ENCODE measurements at regions not wholly inside any gene's neighbourhood (a gene's known extent, or its start where the extent isn't known, plus 50 kb on each side); places are given as distances from the start of the nearest gene placed in this dataset.

DNA sequence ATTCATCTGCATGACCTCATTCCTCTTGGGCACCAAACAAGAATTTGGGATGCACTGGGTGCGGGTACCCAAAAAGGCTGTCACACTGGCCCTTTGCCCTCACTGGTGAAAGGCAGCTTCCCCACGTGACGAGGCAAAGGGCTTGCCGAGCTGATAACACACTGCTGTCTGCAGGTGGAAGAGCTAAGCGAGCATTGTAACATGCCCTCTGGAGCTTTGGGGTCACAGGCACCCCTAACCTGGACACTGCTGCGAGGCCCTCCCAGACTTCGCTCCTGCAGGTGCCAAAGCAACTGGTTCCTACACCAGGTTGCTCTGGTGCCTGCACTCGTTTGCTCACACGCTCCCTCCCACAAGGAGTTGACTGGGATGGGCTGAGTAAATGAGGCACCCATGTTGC is 1595.7 kb downstream of the HACE1 start:
- DNase-seq = no peak

DNA sequence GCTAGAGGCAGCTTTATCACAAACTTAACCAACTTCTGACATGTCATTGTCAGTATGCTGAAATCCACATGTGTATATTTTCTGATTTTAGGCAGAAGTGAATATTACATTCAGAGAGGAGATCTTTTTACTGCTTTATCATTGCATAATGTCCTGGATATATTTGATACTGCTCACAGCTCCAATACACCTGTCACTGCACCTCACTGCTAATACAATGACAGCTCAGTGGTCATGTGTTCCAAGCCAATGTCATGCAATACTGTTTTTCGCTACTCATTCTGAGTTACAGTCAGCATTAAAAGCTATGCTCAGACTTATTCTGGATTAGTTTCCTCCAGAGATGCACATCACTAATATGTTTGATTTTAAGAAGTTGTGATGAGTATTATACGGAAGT is 1604.6 kb downstream of the HACE1 start:
- peak in 1 of 2 experiments; percentile 1 for DNase-seq

DNA sequence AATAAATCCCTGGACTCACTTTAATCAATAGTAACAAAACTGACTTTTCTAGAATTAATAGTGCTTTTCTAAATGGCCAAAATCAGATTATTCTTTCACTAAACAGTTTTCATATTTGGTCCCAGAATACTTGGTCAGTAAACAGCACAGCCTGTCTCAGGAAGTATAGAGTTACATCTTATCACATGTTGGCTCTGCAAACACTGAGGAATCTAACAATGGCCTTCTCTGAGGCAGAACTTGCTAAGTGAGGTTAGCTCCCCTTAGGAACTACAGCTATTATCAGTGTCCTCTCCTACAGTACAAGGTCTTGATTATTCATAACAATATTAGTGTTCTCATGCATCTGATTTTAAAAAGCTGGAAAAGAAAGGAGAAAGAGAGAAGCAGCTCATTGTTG is 1622.8 kb downstream of the HACE1 start:
- DNase-seq = peak; percentile 4 to 22

DNA sequence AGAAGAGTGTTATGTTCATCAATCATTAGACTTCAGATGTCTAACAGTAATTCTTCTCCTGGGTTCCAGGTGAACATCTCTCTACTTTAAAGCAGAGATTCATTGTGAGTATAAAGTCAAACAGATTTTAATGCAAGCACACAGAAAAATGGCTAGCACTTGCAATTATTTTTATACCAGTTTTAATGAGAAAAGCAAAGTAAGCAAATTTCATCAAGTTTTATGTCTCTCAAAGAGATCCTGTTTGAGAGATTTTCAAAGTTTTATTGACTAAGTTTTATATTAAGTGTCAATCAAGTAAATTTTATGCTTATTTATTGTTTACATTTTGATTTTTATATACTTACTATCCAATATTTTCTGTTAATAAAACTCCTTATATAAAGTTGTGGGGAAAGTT is 1628.5 kb downstream of the HACE1 start:
- no peak for DNase-seq

DNA sequence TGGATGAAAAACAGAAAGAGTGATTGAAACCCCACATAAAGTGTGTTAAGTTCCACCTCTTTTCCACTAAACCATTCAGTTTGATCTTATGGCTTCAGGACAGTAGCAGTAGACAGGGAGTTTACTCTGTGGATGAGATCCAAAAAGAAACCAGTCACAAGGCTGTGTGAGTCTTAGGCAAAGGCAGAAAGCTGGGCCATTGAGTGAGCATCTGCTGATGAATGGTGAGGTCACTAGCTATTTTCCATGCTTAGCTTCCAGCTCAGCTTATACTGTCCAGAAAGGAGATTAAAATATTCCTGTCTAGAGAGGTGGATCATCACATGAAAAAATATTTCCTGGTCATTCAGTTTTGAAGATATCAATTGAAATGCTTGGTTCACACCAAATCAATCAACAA is 1643.9 kb downstream of the HACE1 start:
- no peak for DNase-seq

- no peak for DNase-seq
Observed at GRCh38 chr6:103210686-103211085, 1649.0 kb downstream of the HACE1 start.

- no peak for DNase-seq
Observed at GRCh38 chr6:103198386-103198785, 1661.3 kb downstream of the HACE1 start.

GRCh38 chr6:103193413-103193812 is 1666.3 kb downstream of the HACE1 start:
- DNase-seq = no peak

DNA sequence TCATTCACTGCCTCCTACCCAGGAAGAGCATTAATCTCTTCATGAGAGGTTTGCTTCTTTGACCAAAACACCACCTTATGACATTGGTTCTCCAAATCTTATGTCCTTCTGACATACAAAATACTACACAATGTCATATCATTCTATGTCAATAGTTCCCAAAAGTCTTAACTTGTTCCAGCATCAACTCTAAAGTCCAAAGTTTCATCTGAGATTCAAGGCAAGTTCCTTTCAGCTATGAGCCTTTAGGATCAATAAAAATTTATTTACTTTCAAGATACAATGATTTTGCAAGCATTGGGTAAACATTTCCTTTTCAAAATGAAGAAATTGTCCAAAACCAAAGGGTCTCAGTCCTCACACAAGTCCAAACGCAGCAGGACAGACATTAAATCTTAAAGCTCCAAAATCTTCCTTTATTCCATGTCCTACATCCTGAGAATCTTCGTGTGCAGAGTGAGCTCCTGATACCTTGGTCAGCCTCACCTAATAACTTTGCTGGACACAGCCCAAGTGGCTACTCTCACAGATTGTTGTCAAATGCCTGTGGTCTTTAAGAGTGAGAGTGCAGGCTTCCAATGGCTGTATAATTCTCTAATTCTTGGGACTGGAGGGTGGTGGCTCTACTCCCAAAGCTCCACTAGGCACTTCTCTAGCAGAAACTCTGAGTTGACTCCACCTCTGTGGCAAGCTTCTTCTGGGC is 1668.2 kb downstream of the HACE1 start:
- no peak for DNase-seq

DNA sequence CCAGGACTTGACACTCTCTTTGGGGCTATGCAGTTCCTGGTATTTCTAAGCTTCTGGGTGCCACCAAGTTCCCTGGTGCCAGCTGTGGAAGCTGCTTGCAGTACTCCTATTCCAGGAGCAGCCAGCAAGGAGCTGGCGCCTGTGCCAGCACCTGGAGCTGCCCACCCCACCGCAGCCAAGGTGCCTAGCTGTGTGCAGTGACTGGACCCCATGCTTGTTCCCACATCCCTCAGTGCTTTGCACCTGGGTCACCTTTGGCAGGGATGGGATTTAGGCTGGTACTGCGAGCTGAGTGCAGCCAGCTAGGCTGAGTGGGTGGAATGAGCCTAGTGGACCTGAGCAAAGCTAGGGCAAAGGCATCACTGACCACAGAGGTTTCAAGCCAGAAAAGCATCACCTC is 1674.9 kb downstream of the HACE1 start:
- DNase-seq = no peak

- no peak for DNase-seq
Observed at GRCh38 chr6:103183831-103184411, 1675.8 kb downstream of the HACE1 start.

DNA sequence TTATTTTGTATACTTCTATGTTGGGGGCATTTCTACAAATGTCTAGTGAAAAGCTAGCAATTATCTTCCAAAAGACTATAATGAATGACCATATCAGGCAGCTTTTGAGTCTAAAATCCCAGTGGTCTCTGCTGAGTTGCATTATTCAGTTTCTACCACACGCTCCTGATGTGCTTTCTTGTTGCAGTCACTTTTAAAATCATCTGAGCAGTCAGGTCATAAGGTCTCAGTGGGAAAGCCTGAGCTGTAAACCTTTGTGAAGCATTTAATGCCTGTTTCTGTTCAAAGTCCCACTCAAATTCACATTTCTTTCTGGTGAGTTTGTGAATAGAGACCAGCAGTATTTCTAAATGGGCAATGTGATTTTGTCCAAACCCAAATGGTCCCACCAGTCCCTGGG is 1681.5 kb downstream of the HACE1 start:
- DNase-seq = no peak

- no peak for DNase-seq
Observed at GRCh38 chr6:103177791-103178190, 1681.9 kb downstream of the HACE1 start.

DNA sequence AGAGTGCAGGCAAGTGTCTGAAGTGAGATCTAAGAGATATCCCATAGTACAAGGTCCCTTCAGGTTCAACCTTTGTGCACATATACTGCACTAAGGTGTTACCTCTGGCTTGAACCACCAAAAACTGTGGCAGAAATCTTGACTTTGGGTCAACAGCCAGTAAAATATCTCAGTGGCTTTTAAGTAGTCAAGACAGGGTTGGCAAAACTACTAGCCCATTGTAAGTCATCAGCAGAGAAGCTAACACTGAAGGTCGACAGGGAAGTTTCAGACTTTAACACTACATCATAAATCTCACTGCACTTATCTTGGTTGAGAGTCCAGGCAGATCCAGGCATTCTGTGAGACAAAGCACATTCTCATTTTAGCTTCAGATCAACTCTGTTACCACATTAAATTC is 1684.7 kb downstream of the HACE1 start:
- no peak for DNase-seq

GRCh38 chr6:103167345-103168071 is 1692.2 kb downstream of the HACE1 start:
- DNase-seq = no peak

- DNase-seq = peak in 1 of 2 experiments; percentile 7
Observed at GRCh38 chr6:103154779-103155572, 1704.7 kb downstream of the HACE1 start.

DNA sequence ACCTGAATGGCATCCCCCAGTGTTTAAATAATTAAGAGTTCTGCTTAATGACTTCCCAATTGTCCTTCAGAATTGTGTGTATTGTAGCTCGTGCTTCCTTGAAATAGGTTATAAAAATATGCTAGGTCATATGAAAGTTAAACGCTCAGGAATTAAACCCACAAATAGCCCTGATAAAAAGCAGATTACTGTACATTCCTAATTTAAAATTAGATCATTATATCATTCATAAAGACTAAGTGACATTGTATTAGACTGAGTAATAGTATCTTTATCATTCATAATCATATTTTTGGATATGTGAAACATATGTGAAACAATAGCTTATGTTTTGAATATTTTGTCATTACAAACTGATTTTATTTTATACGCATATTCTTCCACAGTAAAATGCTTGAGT is 1706.7 kb downstream of the HACE1 start:
- DNase-seq = no peak

- DNase-seq = no peak
Observed at GRCh38 chr6:103142902-103143301, 1716.8 kb downstream of the HACE1 start.

DNA sequence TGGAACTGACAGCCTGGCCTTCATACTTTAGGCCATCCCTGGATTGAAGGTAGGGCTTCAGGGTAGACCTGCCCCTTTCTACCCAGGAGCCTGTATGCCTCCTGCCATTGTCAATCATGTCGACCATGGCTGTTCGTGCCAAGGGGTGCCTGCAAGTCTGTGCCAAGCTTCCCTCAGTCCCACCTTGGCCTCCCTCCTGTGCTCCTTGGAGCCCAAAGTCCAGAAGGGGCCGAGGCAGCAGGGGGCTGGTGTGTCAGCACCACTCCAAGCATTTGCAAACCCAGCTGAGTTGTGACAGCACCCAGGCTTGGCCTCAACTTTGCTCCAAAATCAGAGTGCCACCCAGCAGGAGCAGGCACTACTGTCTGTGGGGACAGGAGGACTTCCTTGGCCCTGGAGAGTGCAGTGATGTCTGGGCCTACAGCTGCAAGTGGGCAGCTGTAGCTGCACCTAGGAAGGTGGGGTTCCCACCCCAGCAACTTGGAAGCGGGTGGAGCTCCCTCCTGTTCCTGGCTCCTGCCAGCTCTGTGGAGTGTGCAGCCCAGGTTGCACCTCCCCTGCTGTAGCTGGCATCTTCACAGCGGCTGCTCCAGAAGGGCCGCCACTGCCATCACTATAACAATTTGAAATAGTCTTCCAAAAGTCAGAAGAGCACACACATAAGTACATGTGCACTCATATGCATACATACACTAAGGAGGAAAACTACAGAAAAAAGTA is 1719.3 kb downstream of the HACE1 start:
- DNase-seq = no peak

- no peak for DNase-seq
Observed at GRCh38 chr6:103139377-103139776, 1720.3 kb downstream of the HACE1 start.

- no peak for DNase-seq
Observed at GRCh38 chr6:103124471-103124870, 1731.0 kb downstream of the GRIK2 start.

- peak; percentile 53 to 90 for DNase-seq
Observed at GRCh38 chr6:103122766-103123601, 1729.5 kb downstream of the GRIK2 start.
